HepG2 (cell line): ENCODE measurements at regions not wholly inside any gene's neighbourhood (a gene's known extent, or its start where the extent isn't known, plus 50 kb on each side); places are given as distances from the start of the nearest gene placed in this dataset.

ENCODE experiments used
- TF ChIP-seq, protein P1 (sequence below): sonication (generic); formaldehyde crosslinking; IDR thresholded peaks from 2 replicates; pipeline ENCODE4 v1.4.0; 2020; ENCODE audit warnings: missing genetic modification reagents
- TF ChIP-seq, protein P2 (sequence below): sonication (generic); formaldehyde crosslinking; IDR thresholded peaks from 2 replicates; pipeline ENCODE4 v1.4.0; 2020; ENCODE audit warnings: mild to moderate bottlenecking, missing genetic modification reagents

DNA sequence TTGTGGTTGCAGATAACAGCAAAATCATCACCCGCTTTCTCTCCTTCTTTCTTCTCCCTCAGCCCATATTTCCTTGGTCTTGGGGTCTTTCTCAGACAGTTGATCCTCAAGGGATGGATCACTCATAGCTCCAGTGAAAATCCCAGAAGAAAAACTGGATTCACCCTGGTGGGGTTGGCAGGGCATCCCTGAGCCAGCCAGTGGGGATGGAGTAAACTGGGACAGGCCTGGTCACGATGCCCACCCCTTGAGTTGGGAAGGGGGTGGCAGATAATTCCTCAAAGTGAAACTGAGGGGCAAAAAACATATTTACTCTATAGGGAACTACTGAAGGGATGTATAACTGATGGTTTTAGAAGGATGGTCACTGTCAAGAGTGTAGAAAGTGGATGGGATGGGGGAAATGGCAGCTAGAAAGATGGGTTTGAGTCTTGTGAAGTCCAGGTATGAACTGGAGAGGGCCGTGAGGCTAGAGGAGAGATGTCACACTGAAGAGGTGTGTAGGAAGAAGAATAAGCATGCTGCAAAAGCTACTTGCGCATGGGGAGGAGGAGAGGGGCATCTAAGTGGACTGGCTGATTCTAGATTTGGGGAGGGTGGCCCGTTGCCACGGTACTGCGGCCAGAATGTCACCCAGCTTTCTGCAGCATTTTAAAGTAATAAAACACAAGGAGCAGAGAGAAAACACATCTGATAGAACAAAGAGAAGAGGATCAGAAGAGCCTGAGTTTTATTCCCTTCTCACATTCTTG lies 162.8 kb downstream of the PJA2 start (continued):
- TF ChIP-seq, protein P1, sequence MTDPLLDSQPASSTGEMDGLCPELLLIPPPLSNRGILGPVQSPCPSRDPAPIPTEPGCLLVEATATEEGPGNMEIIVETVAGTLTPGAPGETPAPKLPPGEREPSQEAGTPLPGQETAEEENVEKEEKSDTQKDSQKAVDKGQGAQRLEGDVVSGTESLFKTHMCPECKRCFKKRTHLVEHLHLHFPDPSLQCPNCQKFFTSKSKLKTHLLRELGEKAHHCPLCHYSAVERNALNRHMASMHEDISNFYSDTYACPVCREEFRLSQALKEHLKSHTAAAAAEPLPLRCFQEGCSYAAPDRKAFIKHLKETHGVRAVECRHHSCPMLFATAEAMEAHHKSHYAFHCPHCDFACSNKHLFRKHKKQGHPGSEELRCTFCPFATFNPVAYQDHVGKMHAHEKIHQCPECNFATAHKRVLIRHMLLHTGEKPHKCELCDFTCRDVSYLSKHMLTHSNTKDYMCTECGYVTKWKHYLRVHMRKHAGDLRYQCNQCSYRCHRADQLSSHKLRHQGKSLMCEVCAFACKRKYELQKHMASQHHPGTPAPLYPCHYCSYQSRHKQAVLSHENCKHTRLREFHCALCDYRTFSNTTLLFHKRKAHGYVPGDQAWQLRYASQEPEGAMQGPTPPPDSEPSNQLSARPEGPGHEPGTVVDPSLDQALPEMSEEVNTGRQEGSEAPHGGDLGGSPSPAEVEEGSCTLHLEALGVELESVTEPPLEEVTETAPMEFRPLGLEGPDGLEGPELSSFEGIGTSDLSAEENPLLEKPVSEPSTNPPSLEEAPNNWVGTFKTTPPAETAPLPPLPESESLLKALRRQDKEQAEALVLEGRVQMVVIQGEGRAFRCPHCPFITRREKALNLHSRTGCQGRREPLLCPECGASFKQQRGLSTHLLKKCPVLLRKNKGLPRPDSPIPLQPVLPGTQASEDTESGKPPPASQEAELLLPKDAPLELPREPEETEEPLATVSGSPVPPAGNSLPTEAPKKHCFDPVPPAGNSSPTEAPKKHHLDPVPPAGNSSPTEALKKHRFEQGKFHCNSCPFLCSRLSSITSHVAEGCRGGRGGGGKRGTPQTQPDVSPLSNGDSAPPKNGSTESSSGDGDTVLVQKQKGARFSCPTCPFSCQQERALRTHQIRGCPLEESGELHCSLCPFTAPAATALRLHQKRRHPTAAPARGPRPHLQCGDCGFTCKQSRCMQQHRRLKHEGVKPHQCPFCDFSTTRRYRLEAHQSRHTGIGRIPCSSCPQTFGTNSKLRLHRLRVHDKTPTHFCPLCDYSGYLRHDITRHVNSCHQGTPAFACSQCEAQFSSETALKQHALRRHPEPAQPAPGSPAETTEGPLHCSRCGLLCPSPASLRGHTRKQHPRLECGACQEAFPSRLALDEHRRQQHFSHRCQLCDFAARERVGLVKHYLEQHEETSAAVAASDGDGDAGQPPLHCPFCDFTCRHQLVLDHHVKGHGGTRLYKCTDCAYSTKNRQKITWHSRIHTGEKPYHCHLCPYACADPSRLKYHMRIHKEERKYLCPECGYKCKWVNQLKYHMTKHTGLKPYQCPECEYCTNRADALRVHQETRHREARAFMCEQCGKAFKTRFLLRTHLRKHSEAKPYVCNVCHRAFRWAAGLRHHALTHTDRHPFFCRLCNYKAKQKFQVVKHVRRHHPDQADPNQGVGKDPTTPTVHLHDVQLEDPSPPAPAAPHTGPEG (CRISPR knock-in tag) = no peak
- TF ChIP-seq, protein P2, sequence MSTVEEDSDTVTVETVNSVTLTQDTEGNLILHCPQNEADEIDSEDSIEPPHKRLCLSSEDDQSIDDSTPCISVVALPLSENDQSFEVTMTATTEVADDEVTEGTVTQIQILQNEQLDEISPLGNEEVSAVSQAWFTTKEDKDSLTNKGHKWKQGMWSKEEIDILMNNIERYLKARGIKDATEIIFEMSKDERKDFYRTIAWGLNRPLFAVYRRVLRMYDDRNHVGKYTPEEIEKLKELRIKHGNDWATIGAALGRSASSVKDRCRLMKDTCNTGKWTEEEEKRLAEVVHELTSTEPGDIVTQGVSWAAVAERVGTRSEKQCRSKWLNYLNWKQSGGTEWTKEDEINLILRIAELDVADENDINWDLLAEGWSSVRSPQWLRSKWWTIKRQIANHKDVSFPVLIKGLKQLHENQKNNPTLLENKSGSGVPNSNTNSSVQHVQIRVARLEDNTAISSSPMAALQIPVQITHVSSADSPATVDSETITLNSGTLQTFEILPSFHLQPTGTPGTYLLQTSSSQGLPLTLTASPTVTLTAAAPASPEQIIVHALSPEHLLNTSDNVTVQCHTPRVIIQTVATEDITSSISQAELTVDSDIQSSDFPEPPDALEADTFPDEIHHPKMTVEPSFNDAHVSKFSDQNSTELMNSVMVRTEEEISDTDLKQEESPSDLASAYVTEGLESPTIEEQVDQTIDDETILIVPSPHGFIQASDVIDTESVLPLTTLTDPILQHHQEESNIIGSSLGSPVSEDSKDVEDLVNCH (CRISPR knock-in tag) = no peak
- TF ChIP-seq, all 625 proteins: peak for 0
